ENCODE measurements at regions not wholly inside any gene's neighbourhood (a gene's known extent, or its start where the extent isn't known, plus 50 kb on each side); places are given as distances from the start of the nearest gene placed in this dataset.

GRCh38 chr1:95408507-95409136, 174.6 kb downstream of the RWDD3 start:
- Histone ChIP-seq H3K27ac (ENCODE audit: control insufficient read depth, insufficient read depth, low read length) (no peak overlapping the region), H3K27me3 (ENCODE audit: control insufficient read depth, extremely low read depth, insufficient read depth, low read length) (peaks cover 3% of the 10 kb centered on the region), H4K20me1 (ENCODE audit: control insufficient read depth, extremely low read depth, insufficient read depth, low read length) (no peaks in the 10 kb centered on the region), H3K9ac (ENCODE audit: control insufficient read depth, extremely low read depth, insufficient read depth, low read length) (no peak overlapping the region), H3K79me2 (ENCODE audit: control insufficient read depth, insufficient read depth, low read length) (no peaks in the 10 kb centered on the region), H3K9me3 (ENCODE audit: control insufficient read depth, low read depth, low read length) (no peaks in the 10 kb centered on the region), H3K4me2 (ENCODE audit: control insufficient read depth, extremely low read depth, insufficient read depth, low read depth, low read length) (no peak overlapping the region), H3K4me1 (ENCODE audit: control insufficient read depth, extremely low read depth, insufficient read depth, low read length) (no peaks in the 10 kb centered on the region), H3K9me1 (ENCODE audit: control insufficient read depth, extremely low read depth, insufficient read depth, low read length) (no peaks in the 10 kb centered on the region), H3K36me3 (ENCODE audit: control insufficient read depth in 2 of 2, extremely low read depth in 1 of 2, insufficient read depth in 2 of 2, low read length in 2 of 2) (no peaks in the 10 kb centered on the region), H2AFZ (ENCODE audit: control insufficient read depth, low read length) (no peak overlapping the region), H3K4me3 (ENCODE audit: control insufficient read depth in 2 of 3, extremely low read depth in 1 of 3, insufficient read depth in 2 of 3, low read depth in 1 of 3, low read length in 3 of 3) (no peak overlapping the region)
- dilution Hi-C loops (cut with MboI; ENCODE audit: extremely low pct_ligation_motif_present, low sequenced_read_pairs) = no loop called here
- TF ChIP-seq EZH2 (IDR thresholded peaks at IDR 0.05; ENCODE audit: low read length) = no peak
- no peak for TF ChIP-seq CTCF (optimal IDR thresholded peaks at IDR 0.05 in 1 of 3, IDR thresholded peaks at IDR 0.05 in 1 of 3, conservative IDR thresholded peaks at IDR 0.05 in 1 of 3; ENCODE audit: extremely low read depth in 1 of 3, insufficient read depth in 2 of 3, low read length in 3 of 3)
- DNase-seq (ENCODE audit: low read depth, low spot score) (no peak), FAIRE-seq (no peak)

- no peaks in the 10 kb centered on the region for H3K36me3 ChIP-seq (ENCODE audit: control insufficient read depth in 2 of 2, extremely low read depth in 1 of 2, insufficient read depth in 2 of 2, low read length in 2 of 2)
- H3K27ac ChIP-seq (ENCODE audit: control insufficient read depth, insufficient read depth, low read length) = no peak overlapping the region
- TF ChIP-seq CTCF (optimal IDR thresholded peaks at IDR 0.05 in 1 of 3, IDR thresholded peaks at IDR 0.05 in 1 of 3, conservative IDR thresholded peaks at IDR 0.05 in 1 of 3; ENCODE audit: extremely low read depth in 1 of 3, insufficient read depth in 2 of 3, low read length in 3 of 3) (no peak), EZH2 (IDR thresholded peaks at IDR 0.05; ENCODE audit: low read length) (no peak)
- H2AFZ ChIP-seq (ENCODE audit: control insufficient read depth, low read length) = no peak overlapping the region
- dilution Hi-C loops (cut with MboI; ENCODE audit: extremely low pct_ligation_motif_present, low sequenced_read_pairs) = no loop called here
- no peak overlapping the region for H3K9ac ChIP-seq (ENCODE audit: control insufficient read depth, extremely low read depth, insufficient read depth, low read length)
- DNase-seq (ENCODE audit: low read depth, low spot score) (no peak), FAIRE-seq (no peak)
- no peaks in the 10 kb centered on the region for H3K79me2 ChIP-seq (ENCODE audit: control insufficient read depth, insufficient read depth, low read length)
- H3K9me1 ChIP-seq (ENCODE audit: control insufficient read depth, extremely low read depth, insufficient read depth, low read length) = no peaks in the 10 kb centered on the region
- H3K9me3 ChIP-seq (ENCODE audit: control insufficient read depth, low read depth, low read length) = no peaks in the 10 kb centered on the region
- H3K4me3 ChIP-seq (ENCODE audit: control insufficient read depth in 2 of 3, extremely low read depth in 1 of 3, insufficient read depth in 2 of 3, low read depth in 1 of 3, low read length in 3 of 3) = no peak overlapping the region
- no peaks in the 10 kb centered on the region for H4K20me1 ChIP-seq (ENCODE audit: control insufficient read depth, extremely low read depth, insufficient read depth, low read length)
- no peak overlapping the region for H3K4me2 ChIP-seq (ENCODE audit: control insufficient read depth, extremely low read depth, insufficient read depth, low read depth, low read length)
- H3K4me1 ChIP-seq (ENCODE audit: control insufficient read depth, extremely low read depth, insufficient read depth, low read length) = no peaks in the 10 kb centered on the region
- peaks cover 3% of the 10 kb centered on the region for H3K27me3 ChIP-seq (ENCODE audit: control insufficient read depth, extremely low read depth, insufficient read depth, low read length)
Measured at GRCh38 chr1:95409276-95409675, 175.3 kb downstream of the RWDD3 start.

Data from keratinocyte (primary cell).